Brain microvascular endothelial cell (primary cell): ENCODE measurements at regions not wholly inside any gene's neighbourhood (a gene's known extent, or its start where the extent isn't known, plus 50 kb on each side); places are given as distances from the start of the nearest gene placed in this dataset.
A peak's percentile ranks its signal among the peaks of the same experiment; 100 is the strongest.

ENCODE experiments used
- DNase-seq: peaks from one replicate; pipeline ENCODE4 v3.0.0-alpha.2; 2020
- H3K27ac ChIP-seq: fragments of 250-450 bp; sonication (Bioruptor Pico); 2 replicates; pipeline ENCODE4 v1.5.1; 2020; ENCODE audit warnings: mild to moderate bottlenecking, moderate library complexity
- H3K27me3 ChIP-seq: fragments of 250-450 bp; sonication (Bioruptor Pico); replicated peaks from 2 replicates; pipeline ENCODE4 v1.5.1; 2020; ENCODE audit warnings: mild to moderate bottlenecking
- H3K36me3 ChIP-seq: fragments of 250-450 bp; sonication (Bioruptor Pico); replicated peaks from 2 replicates; pipeline ENCODE4 v1.5.1; 2020; ENCODE audit warnings: mild to moderate bottlenecking
- H3K4me3 ChIP-seq: 2 replicates; pipeline ENCODE4 v1.5.1; 2011; ENCODE audit warnings: low read depth, mild to moderate bottlenecking, control low read depth, low read length, moderate library complexity
- CTCF ChIP-seq: IDR thresholded peaks from 2 replicates; pipeline ENCODE4 v1.5.1; 2011; ENCODE audit warnings: low read depth, mild to moderate bottlenecking, moderate library complexity, low read length, control low read depth, inconsistent platforms; ENCODE audit errors: missing control alignments
- in situ Hi-C: cut with HindIII; loops from 2 replicates; pipeline ENCODE4 v1.10.0; 2017; ENCODE audit warnings: low sequenced_read_pairs, low pct_ligation_motif_present

GRCh38 chr4:123345935-123346300, 50.7 kb upstream of the SPRY1 start:
- in situ Hi-C loops: no loop called here
- DNase-seq: no peak
- Histone ChIP-seq H3K36me3 (no peaks in the 10 kb centered on the region), H3K4me3 (no peak overlapping the region), H3K27ac (no peak overlapping the region), H3K27me3 (no peaks in the 10 kb centered on the region)
- no peak for TF ChIP-seq CTCF

- in situ Hi-C loops: no loop called here
- no peak overlapping the region for H3K27ac ChIP-seq
- no peak overlapping the region for H3K4me3 ChIP-seq
- no peaks in the 10 kb centered on the region for H3K36me3 ChIP-seq
- no peaks in the 10 kb centered on the region for H3K27me3 ChIP-seq
- no peak for DNase-seq
- peak; percentile 1 for TF ChIP-seq CTCF
Measured at GRCh38 chr4:123346330-123346940, 50.2 kb upstream of the SPRY1 start.
